ENCODE measurements at regions not wholly inside any gene's neighbourhood (a gene's known extent, or its start where the extent isn't known, plus 50 kb on each side); places are given as distances from the start of the nearest gene placed in this dataset.

DNA sequence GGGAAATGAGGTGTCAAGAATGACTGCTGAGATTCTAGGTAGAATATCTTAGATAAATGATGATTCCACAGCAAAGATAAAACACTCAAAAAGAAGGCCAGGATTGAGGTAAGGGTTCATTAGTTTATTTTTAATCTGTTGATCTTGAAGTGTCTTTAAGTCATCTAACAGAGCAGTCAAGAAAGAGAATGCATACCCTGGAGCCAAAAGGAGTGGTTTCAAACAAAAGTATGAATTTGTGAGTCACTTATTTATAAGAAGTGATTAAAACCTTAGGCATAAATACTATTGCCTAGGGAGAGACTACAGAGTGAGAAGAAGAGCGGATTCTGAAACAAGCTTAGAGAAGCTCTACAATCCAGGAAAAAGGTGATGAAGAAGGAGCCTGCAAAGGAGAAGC lies 541.0 kb downstream of the DTWD2 start:
- TF ChIP-seq, protein P1, sequence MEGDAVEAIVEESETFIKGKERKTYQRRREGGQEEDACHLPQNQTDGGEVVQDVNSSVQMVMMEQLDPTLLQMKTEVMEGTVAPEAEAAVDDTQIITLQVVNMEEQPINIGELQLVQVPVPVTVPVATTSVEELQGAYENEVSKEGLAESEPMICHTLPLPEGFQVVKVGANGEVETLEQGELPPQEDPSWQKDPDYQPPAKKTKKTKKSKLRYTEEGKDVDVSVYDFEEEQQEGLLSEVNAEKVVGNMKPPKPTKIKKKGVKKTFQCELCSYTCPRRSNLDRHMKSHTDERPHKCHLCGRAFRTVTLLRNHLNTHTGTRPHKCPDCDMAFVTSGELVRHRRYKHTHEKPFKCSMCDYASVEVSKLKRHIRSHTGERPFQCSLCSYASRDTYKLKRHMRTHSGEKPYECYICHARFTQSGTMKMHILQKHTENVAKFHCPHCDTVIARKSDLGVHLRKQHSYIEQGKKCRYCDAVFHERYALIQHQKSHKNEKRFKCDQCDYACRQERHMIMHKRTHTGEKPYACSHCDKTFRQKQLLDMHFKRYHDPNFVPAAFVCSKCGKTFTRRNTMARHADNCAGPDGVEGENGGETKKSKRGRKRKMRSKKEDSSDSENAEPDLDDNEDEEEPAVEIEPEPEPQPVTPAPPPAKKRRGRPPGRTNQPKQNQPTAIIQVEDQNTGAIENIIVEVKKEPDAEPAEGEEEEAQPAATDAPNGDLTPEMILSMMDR (IDR thresholded peaks at IDR 0.05): no peak
- TF ChIP-seq POLR2AphosphoS5 (IDR thresholded peaks at IDR 0.05) (no peak), POLR2A (IDR thresholded peaks at IDR 0.05) (no peak)
